WERI-Rb-1 (cell line): ENCODE measurements at regions not wholly inside any gene's neighbourhood (a gene's known extent, or its start where the extent isn't known, plus 50 kb on each side); places are given as distances from the start of the nearest gene placed in this dataset.

Experiments used
- DNase-seq: peaks from one replicate; pipeline ENCODE4 v3.0.0-alpha.2; 2020
- H3K27ac ChIP-seq: fragments of 250-450 bp; sonication (Bioruptor Pico); 2 replicates; pipeline ENCODE4 v1.5.1; 2020; ENCODE audit warnings: mild to moderate bottlenecking, moderate library complexity
- H3K27me3 ChIP-seq: fragments of 250-450 bp; sonication (Bioruptor Pico); 2 replicates; pipeline ENCODE4 v1.5.1; 2021; ENCODE audit warnings: mild to moderate bottlenecking, low read depth, moderate library complexity; ENCODE audit not compliant: insufficient read depth, severe bottlenecking
- H3K36me3 ChIP-seq: fragments of 250-450 bp; sonication (Bioruptor Pico); 2 replicates; pipeline ENCODE4 v1.5.1; 2020; ENCODE audit warnings: mild to moderate bottlenecking, moderate library complexity
- H3K4me3 ChIP-seq: 2 replicates; pipeline ENCODE4 v1.5.1; 2011; ENCODE audit warnings: low read depth, mild to moderate bottlenecking, control low read depth, low read length
- H3K9me3 ChIP-seq: fragments of 250-450 bp; sonication (Bioruptor Pico); 2 replicates; pipeline ENCODE4 v1.5.1; 2021; ENCODE audit warnings: mild to moderate bottlenecking, moderate library complexity; ENCODE audit not compliant: severe bottlenecking
- CTCF ChIP-seq: IDR thresholded peaks from 2 replicates; pipeline ENCODE4 v1.5.1; 2011; ENCODE audit warnings: low read depth, mild to moderate bottlenecking, control low read depth, inconsistent platforms, low read length

GRCh38 chr4:105036991-105037390 is 109.7 kb upstream of the TET2 start:
- no peak overlapping the region for H3K4me3 ChIP-seq
- no peaks in the 10 kb centered on the region for H3K36me3 ChIP-seq
- no peak overlapping the region for H3K27ac ChIP-seq
- no peak for DNase-seq
- no peaks in the 10 kb centered on the region for H3K9me3 ChIP-seq
- no peaks in the 10 kb centered on the region for H3K27me3 ChIP-seq
- no peak for TF ChIP-seq CTCF

- TF ChIP-seq CTCF: no peak
These were observed 104.2 kb upstream of the TET2 start for GRCh38 chr4:105042451-105042850.

GRCh38 chr4:105050896-105051295 is 95.8 kb upstream of the TET2 start:
- no peaks in the 10 kb centered on the region for H3K36me3 ChIP-seq
- no peaks in the 10 kb centered on the region for H3K9me3 ChIP-seq
- DNase-seq: no peak
- no peak for TF ChIP-seq CTCF
- H3K27me3 ChIP-seq: no peaks in the 10 kb centered on the region
- H3K4me3 ChIP-seq: no peak overlapping the region
- H3K27ac ChIP-seq: no peak overlapping the region

More at GRCh38 chr4:105042451-105042850, 104.2 kb upstream of the TET2 start:
- Histone ChIP-seq H3K27ac (no peak overlapping the region), H3K36me3 (no peaks in the 10 kb centered on the region), H3K4me3 (no peak overlapping the region), H3K9me3 (no peaks in the 10 kb centered on the region), H3K27me3 (no peaks in the 10 kb centered on the region)
- DNase-seq: no peak

GRCh38 chr4:105057370-105058105 is 89.1 kb upstream of the TET2 start:
- H3K9me3 ChIP-seq: no peaks in the 10 kb centered on the region
- no peaks in the 10 kb centered on the region for H3K27me3 ChIP-seq
- no peak for DNase-seq
- H3K36me3 ChIP-seq: no peaks in the 10 kb centered on the region
- no peak for TF ChIP-seq CTCF
- no peak overlapping the region for H3K4me3 ChIP-seq
- H3K27ac ChIP-seq: no peak overlapping the region

GRCh38 chr4:105058177-105058812 is 88.4 kb upstream of the TET2 start:
- no peak for DNase-seq
- Histone ChIP-seq H3K27ac (no peak overlapping the region), H3K4me3 (no peak overlapping the region), H3K9me3 (no peaks in the 10 kb centered on the region), H3K36me3 (no peaks in the 10 kb centered on the region), H3K27me3 (no peaks in the 10 kb centered on the region)
- no peak for TF ChIP-seq CTCF
